ENCODE measurements at regions not wholly inside any gene's neighbourhood (a gene's known extent, or its start where the extent isn't known, plus 50 kb on each side); places are given as distances from the start of the nearest gene placed in this dataset.
"Not testable (repeated sequence)": the region's sequence is repeated elsewhere in the genome, so short reads cannot be mapped to it uniquely, and the experiment has no call there.

DNA sequence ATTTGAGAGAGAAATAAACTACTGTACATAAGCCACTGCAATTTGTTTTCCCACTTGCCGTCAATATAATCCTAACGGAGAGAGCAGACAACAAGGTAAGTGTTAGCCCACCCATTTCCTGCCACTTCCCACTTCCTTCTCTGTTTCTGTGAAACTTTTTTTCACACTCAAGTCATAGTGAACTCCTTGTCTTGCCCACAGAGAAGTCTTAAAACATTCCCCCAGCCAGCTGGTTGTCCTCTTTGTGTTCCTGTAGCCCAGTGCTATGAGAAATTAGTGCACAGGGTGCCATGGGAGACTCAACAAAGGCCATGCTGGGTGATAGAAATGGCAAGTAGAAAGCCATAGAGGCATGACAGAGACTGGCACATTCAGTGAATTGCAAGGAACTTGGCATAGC, 208.6 kb downstream of the BLID start:
- no peak for DNase-seq (ENCODE audit: low spot score)
- TF ChIP-seq, protein P1, sequence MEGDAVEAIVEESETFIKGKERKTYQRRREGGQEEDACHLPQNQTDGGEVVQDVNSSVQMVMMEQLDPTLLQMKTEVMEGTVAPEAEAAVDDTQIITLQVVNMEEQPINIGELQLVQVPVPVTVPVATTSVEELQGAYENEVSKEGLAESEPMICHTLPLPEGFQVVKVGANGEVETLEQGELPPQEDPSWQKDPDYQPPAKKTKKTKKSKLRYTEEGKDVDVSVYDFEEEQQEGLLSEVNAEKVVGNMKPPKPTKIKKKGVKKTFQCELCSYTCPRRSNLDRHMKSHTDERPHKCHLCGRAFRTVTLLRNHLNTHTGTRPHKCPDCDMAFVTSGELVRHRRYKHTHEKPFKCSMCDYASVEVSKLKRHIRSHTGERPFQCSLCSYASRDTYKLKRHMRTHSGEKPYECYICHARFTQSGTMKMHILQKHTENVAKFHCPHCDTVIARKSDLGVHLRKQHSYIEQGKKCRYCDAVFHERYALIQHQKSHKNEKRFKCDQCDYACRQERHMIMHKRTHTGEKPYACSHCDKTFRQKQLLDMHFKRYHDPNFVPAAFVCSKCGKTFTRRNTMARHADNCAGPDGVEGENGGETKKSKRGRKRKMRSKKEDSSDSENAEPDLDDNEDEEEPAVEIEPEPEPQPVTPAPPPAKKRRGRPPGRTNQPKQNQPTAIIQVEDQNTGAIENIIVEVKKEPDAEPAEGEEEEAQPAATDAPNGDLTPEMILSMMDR (IDR thresholded peaks at IDR 0.05; ENCODE audit: extremely low read depth, missing control alignments), result no peak

GRCh38 chr11:121904148-121904547, 211.9 kb downstream of the BLID start:
- DNase-seq (ENCODE audit: low spot score), result no peak
- TF ChIP-seq, protein P1 (IDR thresholded peaks at IDR 0.05; ENCODE audit: extremely low read depth, missing control alignments), result no peak

GRCh38 chr11:121901886-121902285, 214.1 kb downstream of the BLID start:
- TF ChIP-seq, protein P1 (IDR thresholded peaks at IDR 0.05; ENCODE audit: extremely low read depth, missing control alignments), result no peak
- no peak for DNase-seq (ENCODE audit: low spot score)

- not testable (repeated sequence) for DNase-seq (ENCODE audit: low spot score)
Observed at GRCh38 chr11:121901417-121901816, 214.6 kb downstream of the BLID start.

- TF ChIP-seq, protein P1 (IDR thresholded peaks at IDR 0.05; ENCODE audit: extremely low read depth, missing control alignments), result no peak
- DNase-seq (ENCODE audit: low spot score), result no peak
Observed at GRCh38 chr11:121899520-121899919, 216.5 kb downstream of the BLID start.

GRCh38 chr11:121898903-121899302, 217.1 kb downstream of the BLID start:
- TF ChIP-seq, protein P1 (IDR thresholded peaks at IDR 0.05; ENCODE audit: extremely low read depth, missing control alignments), result no peak

DNA sequence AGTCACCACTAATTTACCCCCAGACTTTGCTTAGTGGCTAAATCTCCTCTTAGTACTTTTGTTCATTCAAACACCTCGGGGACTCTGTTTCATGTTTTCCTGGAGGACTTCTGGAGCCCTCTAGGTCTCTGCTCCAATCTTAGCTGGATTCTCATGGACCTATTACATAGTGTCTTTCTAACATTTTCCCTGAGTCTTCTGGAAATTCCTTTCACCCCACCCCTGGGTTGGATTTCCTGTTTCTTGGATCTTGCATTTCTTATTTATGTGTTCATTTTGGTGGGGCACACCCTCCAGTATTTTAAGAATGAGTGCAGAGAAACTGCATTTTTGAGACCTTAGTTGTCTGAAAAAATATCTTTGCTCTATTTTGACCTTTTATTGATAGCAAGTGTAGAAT, 220.1 kb downstream of the BLID start:
- no peak for DNase-seq (ENCODE audit: low spot score)
- TF ChIP-seq, protein P1 (IDR thresholded peaks at IDR 0.05; ENCODE audit: extremely low read depth, missing control alignments), result no peak

More at GRCh38 chr11:121898903-121899302, 217.1 kb downstream of the BLID start:
- no peak for DNase-seq (ENCODE audit: low spot score)

DNA sequence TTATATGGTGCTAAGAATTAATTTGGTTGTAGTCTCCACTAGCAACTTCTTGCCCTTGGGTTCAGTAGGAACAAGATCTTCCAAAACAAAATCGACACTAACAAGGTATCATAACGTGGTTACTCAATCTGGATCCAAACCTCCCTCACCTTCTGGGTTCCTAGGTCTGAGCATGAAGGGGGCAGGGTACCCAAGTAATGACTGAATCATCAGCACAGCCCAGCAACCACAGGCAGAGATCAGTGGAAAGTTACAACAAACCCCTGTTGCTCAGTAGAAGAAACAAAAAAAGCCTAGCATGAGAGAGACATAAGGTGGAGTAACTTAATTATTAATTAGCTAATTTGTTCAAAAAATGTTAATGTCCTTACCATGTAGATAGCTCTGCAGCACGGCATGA, 221.4 kb downstream of the BLID start:
- DNase-seq (ENCODE audit: low spot score), result no peak
- TF ChIP-seq, protein P1 (IDR thresholded peaks at IDR 0.05; ENCODE audit: extremely low read depth, missing control alignments), result no peak

Measured in GM20000 (cell line).